ENCODE measurements at regions not wholly inside any gene's neighbourhood (a gene's known extent, or its start where the extent isn't known, plus 50 kb on each side); places are given as distances from the start of the nearest gene placed in this dataset.

DNA sequence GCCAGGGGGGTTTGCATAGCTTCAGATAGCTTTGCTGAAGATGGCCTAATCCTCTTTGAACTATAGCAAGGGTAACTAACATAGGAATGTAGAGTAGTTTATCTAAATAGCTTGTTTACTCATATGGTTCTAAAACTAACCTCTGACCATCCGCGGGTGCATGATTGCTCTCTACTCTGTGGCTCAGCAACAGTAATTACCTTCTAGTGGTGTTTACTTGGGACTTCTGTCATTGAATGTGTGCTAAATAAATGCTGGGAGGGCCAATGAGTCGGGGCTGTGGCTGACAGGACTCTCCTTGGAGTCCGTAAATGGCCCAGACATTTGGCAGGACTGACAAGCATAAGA lies 1461.9 kb downstream of the UQCRFS1 start:
- TF ChIP-seq CTCF (IDR thresholded peaks at IDR 0.05; ENCODE audit: extremely low read depth in 1 of 2, insufficient read depth in 1 of 2, low read depth in 1 of 2, low read length in 2 of 2) (no peak), MAX (IDR thresholded peaks at IDR 0.05; ENCODE audit: insufficient read depth, insufficient read length) (no peak), MYC (IDR thresholded peaks at IDR 0.05; ENCODE audit: low read depth, low read length) (no peak), POLR2A (IDR thresholded peaks at IDR 0.05; ENCODE audit: low read depth, low read length) (no peak), JUN (IDR thresholded peaks at IDR 0.05; ENCODE audit: borderline replicate concordance, insufficient read depth, insufficient read length, low read depth) (no peak), EZH2 (IDR thresholded peaks at IDR 0.05; ENCODE audit: borderline replicate concordance, low read depth, low read length, severe bottlenecking) (no peak)

Data from endothelial cell of umbilical vein (primary cell).